Spleen (tissue), 7 donors: ENCODE measurements at regions not wholly inside any gene's neighbourhood (a gene's known extent, or its start where the extent isn't known, plus 50 kb on each side); places are given as distances from the start of the nearest gene placed in this dataset.

Source experiments
- POLR2A ChIP-seq, 3 donors: fragments of 450-650 bp; IDR thresholded peaks; one replicate each; pipeline ENCODE4 v1.5.1; 2017; ENCODE audit warnings: antibody characterized with exemption in 3 of 3, mild to moderate bottlenecking in 1 of 3
- POLR2AphosphoS5 ChIP-seq, 3 donors: sonication (generic); formaldehyde crosslinking; IDR thresholded peaks; one replicate each; pipeline ENCODE4 v1.5.1; 2017; ENCODE audit warnings: antibody characterized with exemption in 3 of 3
- TF ChIP-seq, protein P1 (sequence below), 11 experiments: fragments of 200-600 bp in 7 of 11; fragments of 450-650 bp in 4 of 11; sonication (generic) in 4 of 11; IDR thresholded peaks in 8 of 11; conservative IDR thresholded peaks in 3 of 11; 1 replicate in 7 of 11; 2 replicates in 4 of 11; pipeline versions ENCODE4 v1.4.0 to v1.8.0; 2016 to 2021; ENCODE audit warnings: antibody characterized with exemption in 11 of 11, inconsistent platforms in 4 of 11, mild to moderate bottlenecking in 1 of 11
- donor health status: DM: no; HTN: no; CAD: no; lungs with moderate emphysema.
- donor health status: DM: no; HTN: no; CAD: no.
- donor health status: DM: no; HTN: no; CAD: no.

DNA sequence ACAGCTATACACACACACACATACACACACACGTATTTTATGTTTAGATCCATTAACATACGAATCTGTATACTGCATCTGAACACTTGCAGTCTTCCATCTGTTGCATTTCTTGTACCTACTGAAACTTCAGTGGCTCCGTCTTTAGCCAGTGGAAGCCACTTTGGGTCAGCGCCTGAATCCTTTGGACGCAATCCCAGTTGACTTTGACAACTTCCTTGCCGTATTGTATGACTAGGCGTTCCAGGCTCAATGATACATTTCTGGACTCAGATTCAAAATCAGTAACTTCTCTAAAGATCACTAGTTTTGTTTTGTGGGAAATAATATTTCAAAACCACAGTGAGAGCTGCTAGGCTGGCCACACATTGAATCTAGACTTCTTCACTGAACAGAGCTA is 101.5 kb upstream of the GPC1 start:
- TF ChIP-seq, protein P1, sequence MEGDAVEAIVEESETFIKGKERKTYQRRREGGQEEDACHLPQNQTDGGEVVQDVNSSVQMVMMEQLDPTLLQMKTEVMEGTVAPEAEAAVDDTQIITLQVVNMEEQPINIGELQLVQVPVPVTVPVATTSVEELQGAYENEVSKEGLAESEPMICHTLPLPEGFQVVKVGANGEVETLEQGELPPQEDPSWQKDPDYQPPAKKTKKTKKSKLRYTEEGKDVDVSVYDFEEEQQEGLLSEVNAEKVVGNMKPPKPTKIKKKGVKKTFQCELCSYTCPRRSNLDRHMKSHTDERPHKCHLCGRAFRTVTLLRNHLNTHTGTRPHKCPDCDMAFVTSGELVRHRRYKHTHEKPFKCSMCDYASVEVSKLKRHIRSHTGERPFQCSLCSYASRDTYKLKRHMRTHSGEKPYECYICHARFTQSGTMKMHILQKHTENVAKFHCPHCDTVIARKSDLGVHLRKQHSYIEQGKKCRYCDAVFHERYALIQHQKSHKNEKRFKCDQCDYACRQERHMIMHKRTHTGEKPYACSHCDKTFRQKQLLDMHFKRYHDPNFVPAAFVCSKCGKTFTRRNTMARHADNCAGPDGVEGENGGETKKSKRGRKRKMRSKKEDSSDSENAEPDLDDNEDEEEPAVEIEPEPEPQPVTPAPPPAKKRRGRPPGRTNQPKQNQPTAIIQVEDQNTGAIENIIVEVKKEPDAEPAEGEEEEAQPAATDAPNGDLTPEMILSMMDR (IDR thresholded peaks at IDR 0.05 in 8 of 11, conservative IDR thresholded peaks at IDR 0.05 in 3 of 11), result no peak
- TF ChIP-seq POLR2AphosphoS5 (IDR thresholded peaks at IDR 0.05), result no peak
- TF ChIP-seq POLR2A (IDR thresholded peaks at IDR 0.05), result no peak
